AG04450 (cell line): ENCODE measurements at regions not wholly inside any gene's neighbourhood (a gene's known extent, or its start where the extent isn't known, plus 50 kb on each side); places are given as distances from the start of the nearest gene placed in this dataset.
"Not testable (repeated sequence)": the region's sequence is repeated elsewhere in the genome, so short reads cannot be mapped to it uniquely, and the experiment has no call there.

Source experiments
- CTCF ChIA-PET: fragments of 300-600, 350-600 bp; formaldehyde crosslinking; extraction: SDS; loops from one replicate; lab custom pipeline; 2022; ENCODE audit warnings: antibody characterized with exemption, inconsistent platforms; lab: Charles Lee
- POLR2A ChIA-PET: fragments of 350-600 bp; formaldehyde crosslinking; extraction: SDS; loops from one replicate; lab custom pipeline; 2021; ENCODE audit warnings: antibody characterized with exemption, inconsistent platforms; lab: Yijun Ruan, JAX
- DNase-seq: peaks from one replicate; pipeline ENCODE4 v3.0.0-alpha.2; 2011; ENCODE audit warnings: low read depth, low spot score
- H3K27ac ChIP-seq: one replicate; pipeline ENCODE4 v1.5.1; 2012; ENCODE audit warnings: low read depth, low read length, control low read depth
- H3K27me3 ChIP-seq: one replicate; pipeline ENCODE4 v1.6.0; 2012; ENCODE audit warnings: low read length; ENCODE audit not compliant: control insufficient read depth, insufficient read depth
- H3K4me3 ChIP-seq: 2 replicates; pipeline ENCODE4 v1.5.1; 2011; ENCODE audit warnings: mild to moderate bottlenecking, low read depth, low read length, control low read depth
- H3K9me3 ChIP-seq: 2 replicates; pipeline ENCODE4 v1.5.1; 2012; ENCODE audit warnings: low read length; ENCODE audit not compliant: control insufficient read depth, insufficient read depth
- TF ChIP-seq, protein P1 (sequence below): IDR thresholded peaks from 2 replicates; pipeline ENCODE4 v1.5.1; 2011; ENCODE audit warnings: low read depth, low read length, control low read depth, inconsistent platforms

GRCh38 chr1:219708919-219709543 is 96.1 kb upstream of the ZC3H11B start:
- CTCF ChIA-PET: interaction anchor here (0.6 to 1.3 kb wide), 3 partner anchors 9 to 103 kb away, joined by 3 to 4 read pairs (median 3); no protein-coding TSS in a partner anchor
- no peaks in the 10 kb centered on the region for H3K27me3 ChIP-seq
- DNase-seq: no peak

GRCh38 chr1:219707885-219708284 is 95.0 kb upstream of the ZC3H11B start:
- H3K9me3 ChIP-seq, H3K4me3 ChIP-seq, H3K27ac ChIP-seq, DNase-seq, CTCF ChIA-PET, H3K27me3 ChIP-seq, POLR2A ChIA-PET: not testable (repeated sequence)

More at GRCh38 chr1:219708919-219709543, 96.1 kb upstream of the ZC3H11B start:
- Histone ChIP-seq H3K9me3 (no peaks in the 10 kb centered on the region), H3K4me3 (no peak overlapping the region), H3K27ac (no peak overlapping the region)
- POLR2A ChIA-PET: no interaction called here
- TF ChIP-seq, protein P1, sequence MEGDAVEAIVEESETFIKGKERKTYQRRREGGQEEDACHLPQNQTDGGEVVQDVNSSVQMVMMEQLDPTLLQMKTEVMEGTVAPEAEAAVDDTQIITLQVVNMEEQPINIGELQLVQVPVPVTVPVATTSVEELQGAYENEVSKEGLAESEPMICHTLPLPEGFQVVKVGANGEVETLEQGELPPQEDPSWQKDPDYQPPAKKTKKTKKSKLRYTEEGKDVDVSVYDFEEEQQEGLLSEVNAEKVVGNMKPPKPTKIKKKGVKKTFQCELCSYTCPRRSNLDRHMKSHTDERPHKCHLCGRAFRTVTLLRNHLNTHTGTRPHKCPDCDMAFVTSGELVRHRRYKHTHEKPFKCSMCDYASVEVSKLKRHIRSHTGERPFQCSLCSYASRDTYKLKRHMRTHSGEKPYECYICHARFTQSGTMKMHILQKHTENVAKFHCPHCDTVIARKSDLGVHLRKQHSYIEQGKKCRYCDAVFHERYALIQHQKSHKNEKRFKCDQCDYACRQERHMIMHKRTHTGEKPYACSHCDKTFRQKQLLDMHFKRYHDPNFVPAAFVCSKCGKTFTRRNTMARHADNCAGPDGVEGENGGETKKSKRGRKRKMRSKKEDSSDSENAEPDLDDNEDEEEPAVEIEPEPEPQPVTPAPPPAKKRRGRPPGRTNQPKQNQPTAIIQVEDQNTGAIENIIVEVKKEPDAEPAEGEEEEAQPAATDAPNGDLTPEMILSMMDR: no peak

- H3K27ac ChIP-seq, DNase-seq, H3K27me3 ChIP-seq, H3K4me3 ChIP-seq, H3K9me3 ChIP-seq, POLR2A ChIA-PET, CTCF ChIA-PET: not testable (repeated sequence)
Observed at GRCh38 chr1:219704331-219704730, 91.4 kb upstream of the ZC3H11B start.

- no peak for DNase-seq
- POLR2A ChIA-PET: no interaction called here
- Histone ChIP-seq H3K4me3 (no peak overlapping the region), H3K9me3 (no peaks in the 10 kb centered on the region), H3K27me3 (no peaks in the 10 kb centered on the region), H3K27ac (no peak overlapping the region)
- TF ChIP-seq, protein P1: no peak
- CTCF ChIA-PET: no interaction called here
Observed at GRCh38 chr1:219703368-219703639, 90.4 kb upstream of the ZC3H11B start.

- H3K27me3 ChIP-seq: no peaks in the 10 kb centered on the region
- no peak for DNase-seq
- TF ChIP-seq, protein P1: no peak
- H3K27ac ChIP-seq: no peak overlapping the region
- H3K9me3 ChIP-seq: no peaks in the 10 kb centered on the region
- no peak overlapping the region for H3K4me3 ChIP-seq
- ChIA-PET CTCF (no interaction called here), POLR2A (no interaction called here)
Observed at GRCh38 chr1:219701476-219701875, 88.6 kb upstream of the ZC3H11B start.

- TF ChIP-seq, protein P1: no peak
- H3K27ac ChIP-seq: no peak overlapping the region
- CTCF ChIA-PET: no interaction called here
- DNase-seq: peak; percentile 10
- no peaks in the 10 kb centered on the region for H3K9me3 ChIP-seq
- POLR2A ChIA-PET: no interaction called here
- H3K27me3 ChIP-seq: no peaks in the 10 kb centered on the region
- H3K4me3 ChIP-seq: no peak overlapping the region
Observed at GRCh38 chr1:219699870-219700269, 87.0 kb upstream of the ZC3H11B start.
